ENCODE measurements at regions not wholly inside any gene's neighbourhood (a gene's known extent, or its start where the extent isn't known, plus 50 kb on each side); places are given as distances from the start of the nearest gene placed in this dataset.

DNA sequence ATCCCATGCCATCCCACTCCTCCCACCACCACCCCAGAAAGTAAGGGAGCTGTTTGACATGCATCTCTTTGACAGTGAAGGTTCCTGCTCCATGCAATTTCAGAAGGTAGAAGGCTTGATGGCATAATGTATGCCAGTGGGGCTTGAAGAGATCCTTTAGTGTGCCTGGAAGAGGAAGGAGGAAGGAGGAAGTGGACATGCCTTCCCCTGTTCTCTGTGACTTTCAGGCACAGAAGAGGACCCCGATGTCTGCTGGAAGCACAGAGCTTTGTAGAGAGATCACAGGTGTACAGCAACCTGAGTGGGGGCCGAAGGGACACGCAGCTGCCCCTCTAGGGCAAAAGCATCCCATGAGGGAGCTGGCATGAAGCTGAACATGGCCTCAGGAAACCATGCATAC, 171.6 kb downstream of the CD47 start:
- TF ChIP-seq CTCF (conservative IDR thresholded peaks at IDR 0.05; ENCODE audit: low read depth, low read length) (no peak), EZH2phosphoT487 (IDR thresholded peaks at IDR 0.05; ENCODE audit: borderline replicate concordance, low read length) (no peak)

Measured in PC-3 (cell line).